DND-41 (cell line): ENCODE measurements at regions not wholly inside any gene's neighbourhood (a gene's known extent, or its start where the extent isn't known, plus 50 kb on each side); places are given as distances from the start of the nearest gene placed in this dataset.

Experiments
- ATAC-seq: fragments of 200-7000 bp; cut with Tn5 transposase; 3 replicates; pipeline ENCODE4 v1.9.1; 2021; ENCODE audit warnings: low read depth; ENCODE audit not compliant: insufficient read depth
- DNase-seq: peaks from one replicate; pipeline ENCODE4 v3.0.0-alpha.2; 2020
- H2AFZ ChIP-seq: 2 replicates; pipeline ENCODE4 v1.6.0; 2012; ENCODE audit warnings: low read depth, low read length
- H3K27ac ChIP-seq: 2 replicates; pipeline ENCODE4 v1.5.1; 2012; ENCODE audit warnings: low read length, inconsistent platforms
- H3K27me3 ChIP-seq: fragments of 200-600 bp; sonication (generic); 2 replicates; pipeline ENCODE4 v1.6.0; 2012; ENCODE audit warnings: low read length, mild to moderate bottlenecking, inconsistent platforms; ENCODE audit not compliant: insufficient read depth, poor library complexity
- H3K36me3 ChIP-seq: 2 replicates; pipeline ENCODE4 v1.5.1; 2012; ENCODE audit warnings: low read length, inconsistent platforms; ENCODE audit not compliant: insufficient read depth
- H3K4me1 ChIP-seq: 2 replicates; pipeline ENCODE4 v1.5.1; 2012; ENCODE audit warnings: mild to moderate bottlenecking, low read length; ENCODE audit not compliant: insufficient read depth
- H3K4me2 ChIP-seq: 2 replicates; pipeline ENCODE4 v1.6.0; 2012; ENCODE audit warnings: mild to moderate bottlenecking, moderate library complexity, low read length, inconsistent platforms; ENCODE audit not compliant: insufficient read depth
- H3K4me3 ChIP-seq, 2 experiments: fragments of 200-600 bp in 1 of 2; shearing (Covaris generic) in 1 of 2; 2 replicates each; pipeline ENCODE4 v1.5.1; 2012 to 2016; ENCODE audit warnings: inconsistent platforms in 2 of 2, low read length in 2 of 2, mild to moderate bottlenecking in 2 of 2, low read depth in 1 of 2, moderate library complexity in 1 of 2
- H3K79me2 ChIP-seq: 2 replicates; pipeline ENCODE4 v1.6.0; 2012; ENCODE audit warnings: low read length, inconsistent platforms; ENCODE audit not compliant: insufficient read depth
- H3K9ac ChIP-seq: 2 replicates; pipeline ENCODE4 v1.6.0; 2012; ENCODE audit warnings: low read depth, mild to moderate bottlenecking, inconsistent platforms, low read length, moderate library complexity
- H3K9me3 ChIP-seq: 2 replicates; pipeline ENCODE4 v1.5.1; 2012; ENCODE audit warnings: low read length, moderate library complexity, mild to moderate bottlenecking, inconsistent platforms; ENCODE audit not compliant: insufficient read depth, severe bottlenecking
- H4K20me1 ChIP-seq: 2 replicates; pipeline ENCODE4 v1.6.0; 2012; ENCODE audit warnings: low read length; ENCODE audit not compliant: insufficient read depth
- EZH2 ChIP-seq: IDR thresholded peaks from 3 replicates; pipeline ENCODE4 v1.6.1; 2012; ENCODE audit warnings: borderline replicate concordance, low read depth, mild to moderate bottlenecking, moderate library complexity, low read length, inconsistent platforms; ENCODE audit not compliant: severe bottlenecking
- TF ChIP-seq, protein P1 (sequence below): IDR thresholded peaks from 2 replicates; pipeline ENCODE4 v1.5.1; 2012; ENCODE audit warnings: borderline replicate concordance, low read length, moderate library complexity, mild to moderate bottlenecking; ENCODE audit not compliant: poor library complexity, severe bottlenecking; ENCODE audit errors: extremely low read depth

DNA sequence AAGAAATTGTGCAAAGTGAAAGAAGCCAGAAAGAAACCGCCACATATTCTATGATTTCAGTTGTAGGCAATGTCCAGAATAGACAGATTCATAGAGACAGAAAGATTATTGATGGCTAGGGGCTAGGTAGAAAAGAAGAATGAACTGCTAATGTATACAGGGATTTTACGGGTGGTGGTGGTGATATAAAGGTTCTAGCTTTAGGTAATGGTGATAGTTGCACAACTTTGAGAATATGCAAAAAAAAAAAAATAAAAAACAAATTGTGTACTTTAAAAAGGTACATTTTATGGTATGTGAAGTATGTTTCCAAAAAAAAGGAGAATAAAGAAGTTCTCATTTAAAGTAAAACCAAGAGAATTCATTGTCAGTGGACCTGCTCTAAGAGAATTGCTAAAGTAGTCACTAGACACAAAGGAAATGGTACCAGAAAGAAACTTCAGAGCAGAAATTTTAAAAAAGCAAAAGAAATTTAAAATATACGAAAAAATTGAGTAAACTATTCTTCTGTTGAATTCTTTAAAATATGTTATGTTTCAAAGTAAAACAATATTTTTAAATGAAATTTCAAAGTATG lies 680.1 kb downstream of the UQCRFS1 start:
- Histone ChIP-seq H3K79me2 (no peaks in the 10 kb centered on the region), H3K4me3 (no peak overlapping the region), H3K4me1 (0 out of 2 replicates have a peak, but pooled peaks cover 3% of the 10 kb centered on the region), H3K9me3 (peaks cover 26% of the 10 kb centered on the region), H3K27me3 (no peaks in the 10 kb centered on the region), H3K27ac (no peak overlapping the region), H3K9ac (no peak overlapping the region), H3K36me3 (no peaks in the 10 kb centered on the region), H4K20me1 (no peaks in the 10 kb centered on the region), H3K4me2 (no peak overlapping the region), H2AFZ (no peak overlapping the region)
- TF ChIP-seq EZH2: no peak
- TF ChIP-seq, protein P1, sequence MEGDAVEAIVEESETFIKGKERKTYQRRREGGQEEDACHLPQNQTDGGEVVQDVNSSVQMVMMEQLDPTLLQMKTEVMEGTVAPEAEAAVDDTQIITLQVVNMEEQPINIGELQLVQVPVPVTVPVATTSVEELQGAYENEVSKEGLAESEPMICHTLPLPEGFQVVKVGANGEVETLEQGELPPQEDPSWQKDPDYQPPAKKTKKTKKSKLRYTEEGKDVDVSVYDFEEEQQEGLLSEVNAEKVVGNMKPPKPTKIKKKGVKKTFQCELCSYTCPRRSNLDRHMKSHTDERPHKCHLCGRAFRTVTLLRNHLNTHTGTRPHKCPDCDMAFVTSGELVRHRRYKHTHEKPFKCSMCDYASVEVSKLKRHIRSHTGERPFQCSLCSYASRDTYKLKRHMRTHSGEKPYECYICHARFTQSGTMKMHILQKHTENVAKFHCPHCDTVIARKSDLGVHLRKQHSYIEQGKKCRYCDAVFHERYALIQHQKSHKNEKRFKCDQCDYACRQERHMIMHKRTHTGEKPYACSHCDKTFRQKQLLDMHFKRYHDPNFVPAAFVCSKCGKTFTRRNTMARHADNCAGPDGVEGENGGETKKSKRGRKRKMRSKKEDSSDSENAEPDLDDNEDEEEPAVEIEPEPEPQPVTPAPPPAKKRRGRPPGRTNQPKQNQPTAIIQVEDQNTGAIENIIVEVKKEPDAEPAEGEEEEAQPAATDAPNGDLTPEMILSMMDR: no peak
- ATAC-seq (no peak), DNase-seq (no peak)

DNA sequence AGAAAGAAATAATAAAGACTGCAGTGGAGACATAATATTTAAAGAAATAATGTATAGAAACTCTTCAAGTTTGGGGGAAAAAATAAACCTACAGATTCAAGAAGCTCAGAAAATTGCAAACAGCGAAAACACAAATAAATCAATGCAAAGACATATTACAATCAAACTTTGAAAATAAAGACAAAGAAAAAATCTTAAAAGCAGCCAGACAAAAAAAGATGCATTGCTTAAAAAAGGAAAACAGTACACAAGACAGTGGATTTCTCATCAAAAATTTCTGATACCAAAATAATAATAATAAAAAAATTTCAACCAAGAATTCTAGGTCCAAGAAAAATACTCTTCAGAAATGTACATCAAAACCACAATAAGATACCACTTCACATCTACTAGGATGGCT lies 681.0 kb downstream of the UQCRFS1 start:
- Histone ChIP-seq H3K79me2 (no peaks in the 10 kb centered on the region), H3K27ac (no peak overlapping the region), H3K4me3 (no peak overlapping the region), H4K20me1 (no peaks in the 10 kb centered on the region), H2AFZ (no peak overlapping the region), H3K9ac (no peak overlapping the region), H3K36me3 (no peaks in the 10 kb centered on the region), H3K9me3 (peaks cover 17% of the 10 kb centered on the region), H3K4me1 (0 out of 2 replicates have a peak, but pooled peaks cover 3% of the 10 kb centered on the region), H3K27me3 (no peaks in the 10 kb centered on the region), H3K4me2 (no peak overlapping the region)
- TF ChIP-seq EZH2: no peak
- TF ChIP-seq, protein P1: no peak
- DNase-seq (no peak), ATAC-seq (no peak)

DNA sequence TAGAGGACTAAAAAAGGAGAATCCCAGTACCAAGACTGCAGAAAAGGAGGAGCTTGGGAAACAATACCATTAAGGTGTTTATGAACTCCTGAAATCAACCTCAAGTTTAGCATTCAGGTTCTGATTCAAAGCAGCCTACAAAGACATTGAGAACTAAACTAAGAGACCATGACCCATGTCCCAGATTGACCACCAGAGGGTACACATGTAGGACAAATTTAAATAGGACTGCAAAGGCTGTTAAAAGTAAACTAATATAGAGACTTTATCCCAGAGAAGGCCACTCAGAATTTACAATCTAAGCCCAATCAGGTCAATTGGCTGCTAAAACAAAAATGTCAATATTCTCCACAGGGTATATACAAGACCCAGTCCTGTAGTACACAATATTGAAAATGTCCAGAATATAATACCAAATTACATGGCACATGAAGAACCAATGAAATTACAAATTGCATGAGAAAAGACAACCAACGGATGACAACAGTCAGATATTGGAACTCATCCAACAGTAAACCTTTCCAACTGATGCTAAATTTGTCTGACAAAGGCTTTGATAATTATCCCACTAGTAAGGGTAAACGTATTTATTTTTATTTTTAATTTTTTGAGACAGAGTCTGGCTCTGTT lies 682.4 kb downstream of the UQCRFS1 start:
- Histone ChIP-seq H3K27me3 (no peaks in the 10 kb centered on the region), H3K79me2 (no peaks in the 10 kb centered on the region), H3K27ac (no peak overlapping the region), H3K4me2 (no peak overlapping the region), H3K4me1 (0 out of 2 replicates have a peak, but pooled peaks cover 3% of the 10 kb centered on the region), H2AFZ (no peak overlapping the region), H3K36me3 (no peaks in the 10 kb centered on the region), H3K9ac (no peak overlapping the region), H4K20me1 (no peaks in the 10 kb centered on the region), H3K9me3 (peaks cover 18% of the 10 kb centered on the region), H3K4me3 (no peak overlapping the region)
- DNase-seq (no peak), ATAC-seq (no peak)
- TF ChIP-seq, protein P1: no peak
- no peak for TF ChIP-seq EZH2

DNA sequence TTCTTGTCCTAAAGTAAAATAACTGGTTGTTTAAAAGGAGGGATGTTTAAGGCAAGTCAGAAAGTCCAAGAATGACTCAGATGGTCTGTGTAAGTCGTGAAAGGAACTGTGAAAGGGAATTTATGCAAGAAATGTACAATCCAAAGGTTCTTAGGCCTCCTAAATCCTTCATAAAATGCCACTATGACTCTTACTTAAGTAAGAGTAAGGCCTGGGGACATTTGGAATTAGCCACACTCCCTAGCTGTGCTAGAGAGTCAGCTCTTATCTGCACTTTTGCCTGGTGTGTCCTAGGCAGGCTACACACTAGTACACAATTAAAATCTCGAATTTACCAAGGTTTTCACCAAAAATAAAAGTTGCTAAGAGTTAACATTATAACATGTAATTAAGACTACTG lies 686.9 kb downstream of the UQCRFS1 start:
- no peaks in the 10 kb centered on the region for H3K36me3 ChIP-seq
- H2AFZ ChIP-seq: no peak overlapping the region
- H3K4me2 ChIP-seq: no peak overlapping the region
- no peak overlapping the region for H3K9ac ChIP-seq
- TF ChIP-seq, protein P1: no peak
- TF ChIP-seq EZH2: no peak
- H4K20me1 ChIP-seq: no peaks in the 10 kb centered on the region
- no peaks in the 10 kb centered on the region for H3K4me1 ChIP-seq
- ATAC-seq (no peak), DNase-seq (no peak)
- peaks cover 15% of the 10 kb centered on the region for H3K9me3 ChIP-seq
- no peak overlapping the region for H3K27ac ChIP-seq
- no peaks in the 10 kb centered on the region for H3K27me3 ChIP-seq
- no peak overlapping the region for H3K4me3 ChIP-seq
- no peaks in the 10 kb centered on the region for H3K79me2 ChIP-seq
